NCI-H1417 (cell line): ENCODE measurements at regions not wholly inside any gene's neighbourhood (a gene's known extent, or its start where the extent isn't known, plus 50 kb on each side); places are given as distances from the start of the nearest gene placed in this dataset.

Experiments
- DNase-seq, 3 experiments: peaks; one replicate each; lab custom pipeline; 2025; lab: John Stamatoyannopoulos, UW

DNA sequence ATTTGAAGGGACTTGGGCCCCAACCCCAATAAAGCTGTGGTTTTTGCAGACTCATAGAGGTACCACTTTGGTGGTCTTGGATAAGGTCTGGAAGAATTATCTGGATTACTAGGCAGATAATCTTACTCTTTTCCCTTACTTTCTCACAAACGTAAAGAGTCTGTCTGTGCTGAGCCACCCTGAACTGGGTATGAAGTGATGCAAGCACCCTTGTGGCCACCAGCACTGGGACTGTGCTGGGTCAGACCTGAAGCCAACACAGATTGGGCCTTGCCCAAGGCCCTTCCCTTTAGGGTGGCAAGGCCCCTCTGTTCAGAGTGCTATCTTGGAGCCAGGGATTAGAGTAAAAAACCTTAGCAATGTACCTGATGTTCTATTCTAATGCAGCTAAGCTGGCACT is 827.0 kb upstream of the RAB6C start:
- DNase-seq, result no peak

DNA sequence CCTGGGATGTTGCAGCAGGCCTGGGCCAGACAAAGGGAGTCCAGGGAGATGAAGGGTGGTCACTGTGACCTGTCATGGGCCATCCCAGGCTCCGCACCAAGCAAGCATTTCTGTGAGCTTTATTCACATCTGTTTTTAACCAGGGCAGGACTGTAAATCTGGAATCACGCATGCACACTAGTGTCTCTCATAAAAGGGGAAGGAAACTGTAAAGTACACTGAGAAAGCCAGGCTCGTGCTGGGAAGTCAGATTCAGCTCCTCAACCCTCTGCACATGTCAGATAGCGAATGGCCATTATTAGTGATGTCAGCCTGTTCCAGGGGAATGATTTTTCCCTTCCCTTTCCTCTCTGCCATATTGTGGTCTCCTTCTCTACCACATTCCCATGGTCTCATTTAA is 818.6 kb upstream of the RAB6C start:
- no peak for DNase-seq

DNA sequence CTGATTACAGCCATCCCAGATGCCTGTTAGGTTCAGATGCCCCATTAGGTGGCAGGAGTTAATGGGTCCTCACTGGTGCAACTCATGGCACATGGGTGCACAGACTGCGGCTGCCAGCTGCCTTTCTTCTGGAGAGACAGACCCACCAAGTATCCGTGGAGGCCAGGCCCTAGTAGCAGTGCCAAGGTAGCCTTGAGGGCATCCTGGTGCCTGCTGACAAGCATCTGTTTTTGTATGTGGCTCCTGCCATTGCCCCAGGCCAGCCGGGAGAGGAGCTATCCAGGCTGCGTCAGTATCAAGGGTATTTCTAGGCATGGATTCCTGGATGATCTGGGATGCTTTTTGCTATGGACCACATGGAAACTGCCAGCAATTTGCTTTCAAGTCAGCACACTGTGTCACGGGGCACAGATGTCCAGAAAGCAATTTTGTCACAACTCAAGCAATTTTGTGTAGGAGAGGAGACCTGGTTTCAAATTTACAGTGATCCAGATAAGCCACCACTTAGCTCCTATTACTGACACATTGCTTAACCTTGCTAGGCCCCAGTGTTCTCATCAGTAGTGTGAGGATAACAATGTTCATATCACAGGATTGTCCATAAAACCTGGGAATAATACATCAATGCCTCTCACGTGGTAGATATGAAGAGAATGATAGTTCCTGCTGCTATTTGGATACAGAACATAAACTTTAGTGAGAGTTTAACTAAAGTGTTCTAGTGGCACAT is 815.1 kb upstream of the RAB6C start:
- DNase-seq, result no peak

DNA sequence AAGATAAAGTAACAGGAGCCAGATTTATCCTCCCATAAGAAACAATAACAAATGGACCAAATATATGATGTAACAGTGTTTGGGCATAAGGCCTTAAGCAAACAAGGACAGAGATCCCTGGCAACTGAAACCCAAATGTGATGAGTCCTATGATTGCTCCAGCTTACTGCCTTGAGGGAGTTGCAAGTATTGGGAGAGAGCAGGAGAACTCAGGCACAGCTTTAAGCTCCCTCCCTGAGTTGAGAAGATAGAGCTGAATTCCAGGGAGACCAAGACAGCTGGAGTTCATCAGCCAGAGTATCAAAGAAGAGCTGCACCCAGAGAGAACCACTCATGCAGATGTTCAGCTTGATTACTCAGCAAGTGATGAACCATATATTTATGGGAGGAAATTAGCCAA is 814.5 kb upstream of the RAB6C start:
- no peak for DNase-seq

- DNase-seq, result no peak
Observed at GRCh38 chr2:129167456-129167855, 812.0 kb upstream of the RAB6C start.

GRCh38 chr2:129170570-129170969 is 808.9 kb upstream of the RAB6C start:
- no peak for DNase-seq

DNA sequence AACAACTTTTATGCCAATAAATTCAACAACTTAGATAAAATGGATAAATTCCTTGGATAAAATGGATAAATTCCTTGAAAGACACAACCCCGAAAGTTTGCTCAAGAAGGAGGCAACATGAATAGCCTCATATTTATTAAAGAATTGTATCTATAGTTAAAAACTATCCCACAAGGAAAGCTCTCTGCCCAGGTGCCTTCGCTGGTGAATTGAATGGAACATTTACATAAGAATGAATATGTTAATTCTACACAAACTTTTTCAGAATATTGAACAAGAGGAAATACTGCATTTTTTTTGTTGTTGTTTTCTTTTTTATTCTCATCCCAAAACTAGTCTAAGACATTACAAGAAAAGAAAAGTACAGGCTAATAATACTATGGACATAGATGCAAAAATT is 805.3 kb upstream of the RAB6C start:
- DNase-seq, result no peak

GRCh38 chr2:129175051-129175450 is 804.4 kb upstream of the RAB6C start:
- DNase-seq, result no peak

- no peak for DNase-seq
Observed at GRCh38 chr2:129176375-129176774, 803.1 kb upstream of the RAB6C start.

GRCh38 chr2:129178356-129178755 is 801.1 kb upstream of the RAB6C start:
- no peak for DNase-seq

DNA sequence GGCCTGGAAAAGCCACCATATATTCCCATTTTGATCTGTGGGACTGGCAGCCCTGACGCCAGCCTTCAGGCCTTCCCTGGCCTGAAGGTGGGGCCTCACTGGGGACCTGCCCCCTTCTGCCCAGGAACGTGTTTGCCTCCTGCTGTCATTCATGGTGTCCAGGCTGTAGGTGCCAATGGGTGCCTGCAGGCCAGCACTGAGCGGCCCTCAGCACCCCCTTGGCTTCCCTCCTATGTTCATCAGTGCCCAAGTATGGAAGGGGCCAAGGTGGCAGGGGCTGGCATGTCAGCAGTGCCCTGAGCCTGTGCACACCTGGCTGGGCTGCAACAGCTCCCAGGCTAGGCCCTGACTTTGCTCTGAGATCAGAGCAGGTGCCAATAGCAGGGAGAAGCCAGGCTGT is 800.3 kb upstream of the RAB6C start:
- DNase-seq, result no peak

DNA sequence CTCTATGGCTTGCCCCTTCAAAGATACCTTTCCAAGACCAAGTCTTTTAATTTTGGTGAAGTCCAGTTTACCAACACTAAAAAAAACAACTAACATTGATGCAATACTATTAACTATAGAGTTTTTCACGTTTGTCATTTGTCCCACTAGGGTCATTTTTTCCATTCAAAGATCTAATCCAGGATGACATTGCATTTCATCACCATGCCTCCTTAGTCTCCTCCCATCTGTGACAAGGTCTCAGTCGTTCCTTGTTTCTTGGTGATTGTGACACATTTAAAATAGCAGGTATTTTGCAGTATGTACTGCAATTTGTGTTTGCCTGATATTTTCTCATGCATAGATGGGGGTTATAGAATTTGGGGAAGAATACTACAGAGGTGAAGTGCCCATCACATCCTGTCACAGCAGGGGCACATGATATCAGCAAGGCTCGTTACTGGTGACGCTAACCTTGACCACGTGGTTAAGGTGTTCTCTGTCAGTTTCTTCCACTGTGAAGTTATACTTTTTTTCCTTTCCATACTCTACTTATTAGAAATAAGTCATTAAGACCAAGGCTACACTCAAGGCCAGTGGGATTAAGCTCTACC is 799.2 kb upstream of the RAB6C start:
- no peak for DNase-seq

GRCh38 chr2:129181433-129181832 is 798.0 kb upstream of the RAB6C start:
- DNase-seq, result no peak

GRCh38 chr2:129181963-129182362 is 797.5 kb upstream of the RAB6C start:
- DNase-seq, result no peak

DNA sequence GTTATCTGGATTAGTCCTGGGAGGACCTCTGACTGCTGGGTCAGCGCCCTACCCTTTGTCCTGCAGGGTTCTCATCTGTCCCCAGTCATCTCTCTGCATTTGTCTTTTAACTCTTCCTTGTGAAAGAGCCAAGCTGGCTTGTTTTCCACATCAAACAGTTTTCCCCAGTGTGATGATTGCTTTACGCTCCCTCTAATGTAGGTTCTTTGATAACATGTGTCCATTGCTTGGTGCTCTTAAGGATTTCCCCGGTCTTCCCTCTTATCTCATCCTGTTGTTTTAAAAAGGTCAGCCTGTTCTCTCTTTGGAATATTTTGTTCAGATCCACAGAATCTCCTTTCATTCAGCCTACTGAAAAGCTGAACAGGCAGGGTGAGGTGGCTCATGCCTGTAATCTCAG is 792.1 kb upstream of the RAB6C start:
- no peak for DNase-seq

DNA sequence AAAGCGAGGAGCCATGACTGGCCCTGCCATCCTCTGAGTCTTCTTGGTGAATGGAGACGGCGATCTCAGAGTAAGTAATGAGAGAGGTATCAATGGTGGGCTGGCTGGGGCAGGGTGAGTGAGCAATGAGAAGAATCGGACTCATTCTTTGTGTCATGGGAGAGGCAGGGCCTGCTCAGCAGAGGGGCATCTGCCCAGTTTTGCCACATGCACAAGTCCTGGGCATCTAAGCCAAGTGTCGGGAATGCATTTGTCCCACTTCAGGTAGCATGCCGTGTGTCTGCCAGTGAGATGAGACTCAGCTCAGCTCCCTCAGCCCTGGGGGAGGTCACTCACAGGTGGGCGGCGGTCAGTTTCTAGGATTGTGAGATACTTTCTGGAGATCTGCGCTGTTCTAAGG is 791.0 kb upstream of the RAB6C start:
- no peak for DNase-seq

DNA sequence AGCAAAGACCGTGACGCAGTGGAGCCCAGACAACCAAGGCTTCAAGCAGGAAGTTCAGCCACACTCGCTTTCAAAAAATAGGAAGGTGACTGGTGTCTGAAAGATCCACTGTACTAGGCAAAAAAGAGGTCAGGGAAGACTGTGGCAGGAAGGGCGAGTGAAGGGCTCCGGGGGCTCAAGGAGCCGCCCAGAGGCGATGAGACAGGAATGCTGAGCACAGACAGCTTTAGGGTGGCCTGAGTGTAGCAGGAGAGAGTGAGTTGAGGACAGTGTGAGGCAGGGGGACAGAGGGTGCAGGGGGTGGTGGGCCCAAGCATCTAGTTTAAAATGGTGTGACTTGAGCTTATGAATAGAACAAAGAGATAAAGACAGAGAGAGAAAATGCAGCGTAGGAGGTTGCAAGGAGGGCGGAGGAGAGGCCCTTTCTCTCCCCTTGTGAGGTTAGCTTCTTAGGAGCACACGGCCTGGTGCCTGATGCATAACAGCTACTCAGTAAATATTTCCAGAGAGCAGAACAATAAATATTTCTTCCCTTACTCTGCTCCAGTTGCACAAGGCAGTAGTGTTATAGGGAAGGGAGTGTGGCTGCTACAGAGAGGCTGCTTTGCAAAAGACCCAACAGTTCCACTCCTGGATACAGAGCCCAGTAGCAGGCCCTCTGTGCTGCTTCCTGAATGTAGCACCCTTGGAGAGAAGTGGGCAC is 789.7 kb upstream of the RAB6C start:
- no peak for DNase-seq

GRCh38 chr2:129190494-129190893 is 789.0 kb upstream of the RAB6C start:
- no peak for DNase-seq

DNA sequence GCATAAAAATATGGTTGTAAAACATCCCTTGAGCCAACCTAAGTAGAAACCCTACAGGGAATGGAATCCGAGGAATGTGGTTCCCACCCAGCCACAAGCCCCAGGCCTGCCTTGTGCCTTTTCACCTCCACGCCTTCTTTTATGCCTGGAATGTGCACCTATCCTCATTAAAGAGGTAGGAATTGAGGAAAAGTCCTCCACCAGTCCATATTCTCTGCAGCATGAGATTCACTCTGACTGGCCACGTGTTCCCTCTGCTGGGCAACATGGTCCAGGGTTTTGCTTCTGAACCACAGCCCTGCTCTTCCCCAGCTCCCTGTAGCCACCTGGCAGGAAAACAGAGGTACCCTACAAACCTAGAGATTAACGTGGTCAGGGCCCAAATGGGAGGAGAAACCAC is 787.9 kb upstream of the RAB6C start:
- no peak for DNase-seq

- no peak for DNase-seq
Observed at GRCh38 chr2:129192117-129192516, 787.3 kb upstream of the RAB6C start.

DNA sequence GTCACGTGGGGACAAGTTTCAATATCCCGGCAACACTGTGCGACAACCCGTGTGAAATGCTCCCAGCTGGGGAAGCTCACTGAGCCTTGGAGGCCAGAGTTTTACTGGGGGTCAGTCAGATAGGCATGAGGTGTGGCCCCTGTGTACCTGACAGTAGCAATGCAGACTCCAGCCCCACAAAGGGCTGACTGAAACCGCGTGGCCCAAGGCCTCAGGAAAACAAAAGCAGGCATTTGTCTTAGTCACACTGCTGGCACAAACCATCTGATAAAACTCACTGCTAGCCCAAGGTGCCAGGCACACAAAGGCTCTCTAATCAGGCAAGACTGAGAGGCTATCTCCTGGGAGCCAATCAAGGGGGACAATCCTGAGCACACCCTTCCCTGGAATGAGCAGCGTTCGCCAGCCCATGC is 786.6 kb upstream of the RAB6C start:
- no peak for DNase-seq

DNA sequence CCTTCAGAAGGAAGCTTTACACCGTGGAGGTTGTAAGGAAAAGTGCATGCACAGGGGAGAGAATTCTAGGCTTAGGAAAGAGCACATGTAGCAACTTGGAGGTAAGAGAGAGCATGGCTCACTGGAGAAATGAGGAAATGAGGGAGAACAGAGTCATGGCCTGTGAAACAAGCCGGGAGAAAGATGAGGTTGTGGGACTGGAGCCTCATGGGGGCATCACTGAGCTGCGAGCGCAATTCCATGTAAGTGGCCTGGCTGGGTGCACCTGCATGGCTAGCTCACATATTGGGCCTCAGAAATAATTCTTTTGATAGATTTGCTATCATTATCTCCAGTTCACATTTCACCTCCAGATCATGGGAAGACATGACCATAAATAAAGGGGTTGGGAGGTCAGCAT is 785.5 kb upstream of the RAB6C start:
- no peak for DNase-seq

DNA sequence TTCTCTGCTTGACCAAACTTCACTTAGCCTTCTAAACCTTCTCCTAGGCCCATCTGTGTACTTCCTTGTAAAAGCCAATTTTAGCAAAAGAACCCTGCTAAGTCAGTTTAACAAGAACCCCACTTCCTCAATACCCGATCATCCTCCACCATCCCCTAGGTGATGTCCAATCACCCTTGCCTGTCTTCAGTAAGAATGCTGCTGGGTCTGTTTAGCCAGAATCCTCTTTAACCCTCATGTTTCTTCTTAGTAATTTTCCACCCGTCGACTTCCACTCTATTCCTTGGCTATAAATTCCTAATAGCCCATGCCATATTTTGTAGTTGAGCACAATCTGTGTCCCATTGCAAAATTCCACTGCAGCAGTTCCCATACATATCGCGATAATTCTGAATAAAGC is 780.0 kb upstream of the RAB6C start:
- no peak for DNase-seq

DNA sequence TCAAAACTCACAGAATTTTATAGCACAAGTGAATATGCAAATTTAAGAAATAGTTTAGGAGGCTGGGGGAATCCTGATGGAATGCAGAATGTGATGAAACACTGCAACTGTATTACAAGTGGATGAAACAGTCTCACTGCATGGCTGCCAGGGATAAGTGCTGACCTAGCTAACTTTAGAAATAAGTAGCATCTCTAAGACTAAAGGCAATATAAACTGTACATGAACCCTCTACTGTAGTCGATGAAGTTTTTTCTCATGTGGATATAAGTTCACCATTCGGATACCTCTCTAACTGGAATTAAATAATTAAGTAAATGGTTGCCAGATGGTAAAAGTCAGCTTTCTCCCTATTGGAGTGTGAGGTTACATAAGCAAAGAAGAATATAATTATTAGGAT is 777.8 kb upstream of the RAB6C start:
- no peak for DNase-seq
